ENCODE measurements at regions not wholly inside any gene's neighbourhood (a gene's known extent, or its start where the extent isn't known, plus 50 kb on each side); places are given as distances from the start of the nearest gene placed in this dataset.

- no peak for DNase-seq (ENCODE audit: low spot score)
- Histone ChIP-seq H3K4me2 (no peak overlapping the region), H3K4me1 (ENCODE audit: insufficient read depth) (no peaks in the 10 kb centered on the region), H2AFZ (no peak overlapping the region), H3K27me3 (no peaks in the 10 kb centered on the region), H3K9me3 (ENCODE audit: low read depth) (no peaks in the 10 kb centered on the region), H3K27ac (no peak overlapping the region), H3K36me3 (replicated peaks; ENCODE audit: insufficient read depth, low read depth) (no peaks in the 10 kb centered on the region), H3K9me2 (replicated peaks; ENCODE audit: insufficient read depth) (no peaks in the 10 kb centered on the region), H3K4me3 (no peak overlapping the region), H3K79me2 (no peaks in the 10 kb centered on the region), H4K20me1 (ENCODE audit: insufficient read depth, poor library complexity, severe bottlenecking) (no peaks in the 10 kb centered on the region)
- 80% methylated on average over 4 of the region's 4 CpGs for WGBS (ENCODE audit: low lambda C conversion rate, missing lambda C conversion rate)
- TF ChIP-seq EZH2phosphoT487 (IDR thresholded peaks at IDR 0.05; ENCODE audit: low read depth, severe bottlenecking, unreplicated experiment) (no peak), EZH2 (IDR thresholded peaks at IDR 0.05; ENCODE audit: borderline replicate concordance) (no peak), CTCF (IDR thresholded peaks at IDR 0.05; ENCODE audit: poor library complexity) (no peak)
Measured at GRCh38 chr5:173530547-173530946, 85.9 kb downstream of the BOD1 start.

- 85% methylated on average over 3 of the region's 3 CpGs for WGBS (ENCODE audit: low lambda C conversion rate, missing lambda C conversion rate)
- H2AFZ ChIP-seq, result no peak overlapping the region
- H3K4me2 ChIP-seq, result no peak overlapping the region
- no peaks in the 10 kb centered on the region for H4K20me1 ChIP-seq (ENCODE audit: insufficient read depth, poor library complexity, severe bottlenecking)
- no peak overlapping the region for H3K4me3 ChIP-seq
- H3K36me3 ChIP-seq (replicated peaks; ENCODE audit: insufficient read depth, low read depth), result no peaks in the 10 kb centered on the region
- H3K9me2 ChIP-seq (replicated peaks; ENCODE audit: insufficient read depth), result no peaks in the 10 kb centered on the region
- H3K4me1 ChIP-seq (ENCODE audit: insufficient read depth), result no peaks in the 10 kb centered on the region
- H3K27me3 ChIP-seq, result no peaks in the 10 kb centered on the region
- no peak for DNase-seq (ENCODE audit: low spot score)
- no peaks in the 10 kb centered on the region for H3K79me2 ChIP-seq
- H3K27ac ChIP-seq, result no peak overlapping the region
- TF ChIP-seq EZH2 (IDR thresholded peaks at IDR 0.05; ENCODE audit: borderline replicate concordance) (no peak), CTCF (IDR thresholded peaks at IDR 0.05; ENCODE audit: poor library complexity) (no peak), EZH2phosphoT487 (IDR thresholded peaks at IDR 0.05; ENCODE audit: low read depth, severe bottlenecking, unreplicated experiment) (no peak)
- no peaks in the 10 kb centered on the region for H3K9me3 ChIP-seq (ENCODE audit: low read depth)
Measured at GRCh38 chr5:173529861-173530260, 86.6 kb downstream of the BOD1 start.

GRCh38 chr5:173527671-173528070 lies 88.8 kb downstream of the BOD1 start:
- WGBS (ENCODE audit: low lambda C conversion rate, missing lambda C conversion rate), result 88% methylated on average over 9 of the region's 9 CpGs
- H2AFZ ChIP-seq, result no peak overlapping the region

More at GRCh38 chr5:173527671-173528070, 88.8 kb downstream of the BOD1 start:
- no peak overlapping the region for H3K4me2 ChIP-seq
- H3K4me3 ChIP-seq, result no peak overlapping the region
- DNase-seq (ENCODE audit: low spot score), result no peak
- no peaks in the 10 kb centered on the region for H3K27me3 ChIP-seq
- no peak overlapping the region for H3K27ac ChIP-seq
- no peaks in the 10 kb centered on the region for H3K79me2 ChIP-seq
- H3K36me3 ChIP-seq (replicated peaks; ENCODE audit: insufficient read depth, low read depth), result no peaks in the 10 kb centered on the region
- no peaks in the 10 kb centered on the region for H4K20me1 ChIP-seq (ENCODE audit: insufficient read depth, poor library complexity, severe bottlenecking)
- no peaks in the 10 kb centered on the region for H3K9me3 ChIP-seq (ENCODE audit: low read depth)
- no peaks in the 10 kb centered on the region for H3K9me2 ChIP-seq (replicated peaks; ENCODE audit: insufficient read depth)
- no peaks in the 10 kb centered on the region for H3K4me1 ChIP-seq (ENCODE audit: insufficient read depth)
- TF ChIP-seq EZH2 (IDR thresholded peaks at IDR 0.05; ENCODE audit: borderline replicate concordance) (no peak), EZH2phosphoT487 (IDR thresholded peaks at IDR 0.05; ENCODE audit: low read depth, severe bottlenecking, unreplicated experiment) (no peak), CTCF (IDR thresholded peaks at IDR 0.05; ENCODE audit: poor library complexity) (no peak)

Measured in hepatocyte (in vitro differentiated cells).